Immature natural killer cell (primary cell): ENCODE measurements at regions not wholly inside any gene's neighbourhood (a gene's known extent, or its start where the extent isn't known, plus 50 kb on each side); places are given as distances from the start of the nearest gene placed in this dataset.
"Not testable (repeated sequence)": the region's sequence is repeated elsewhere in the genome, so short reads cannot be mapped to it uniquely, and the experiment has no call there.

ENCODE experiments used
- DNase-seq, 3 donors: peaks; one replicate each; pipeline ENCODE4 v3.0.0; 2022; ENCODE audit warnings: mixed read lengths in 1 of 3
- H3K27ac Mint-ChIP-seq, 6 donors: one replicate each; pipeline ENCODE4 v1.8.0; 2020; ENCODE audit warnings: mixed read lengths in 6 of 6, mild to moderate bottlenecking in 5 of 6, inconsistent platforms in 4 of 6, moderate library complexity in 3 of 6
- H3K27me3 Mint-ChIP-seq, 3 donors: one replicate each; pipeline ENCODE4 v1.8.0; 2020 to 2021; ENCODE audit warnings: low read depth in 3 of 3, mild to moderate bottlenecking in 3 of 3, mixed read lengths in 3 of 3, moderate library complexity in 3 of 3, inconsistent platforms in 1 of 3
- H3K36me3 Mint-ChIP-seq, 3 donors: one replicate each; pipeline ENCODE4 v1.8.0; 2020; ENCODE audit warnings: mixed read lengths in 3 of 3, inconsistent platforms in 2 of 3, mild to moderate bottlenecking in 2 of 3
- H3K4me1 Mint-ChIP-seq, 2 donors: one replicate each; pipeline ENCODE4 v1.8.0; 2020; ENCODE audit warnings: inconsistent platforms in 2 of 2, mild to moderate bottlenecking in 2 of 2, mixed read lengths in 2 of 2, moderate library complexity in 1 of 2
- H3K4me3 Mint-ChIP-seq, 5 donors: one replicate each; pipeline ENCODE4 v1.8.0; 2020; ENCODE audit warnings: mild to moderate bottlenecking in 5 of 5, mixed read lengths in 5 of 5, inconsistent platforms in 3 of 5, moderate library complexity in 3 of 5
- H3K9me3 Mint-ChIP-seq, 6 donors: one replicate each; pipeline ENCODE4 v1.8.0; 2020; ENCODE audit warnings: mild to moderate bottlenecking in 6 of 6, mixed read lengths in 6 of 6, inconsistent platforms in 4 of 6, moderate library complexity in 3 of 6

GRCh38 chr2:219737270-219737691 lies 109.9 kb downstream of the SLC4A3 start:
- no peak for DNase-seq
- Mint-ChIP-seq H3K36me3 (no peaks in the 10 kb centered on the region), H3K9me3 (no peaks in the 10 kb centered on the region), H3K27ac (no peak overlapping the region), H3K27me3 (peaks cover 3 to 5% (median 4%) of the 10 kb centered on the region in 3 donors), H3K4me1 (no peaks in the 10 kb centered on the region), H3K4me3 (no peak overlapping the region)

GRCh38 chr2:219739066-219739465 lies 111.6 kb downstream of the SLC4A3 start:
- Mint-ChIP-seq H3K4me3 (no peak overlapping the region), H3K4me1 (no peaks in the 10 kb centered on the region), H3K36me3 (no peaks in the 10 kb centered on the region), H3K9me3 (no peaks in the 10 kb centered on the region), H3K27me3 (peaks cover 0 to 5% (median 2%) of the 10 kb centered on the region in 3 donors), H3K27ac (no peak overlapping the region)
- no peak for DNase-seq

DNA sequence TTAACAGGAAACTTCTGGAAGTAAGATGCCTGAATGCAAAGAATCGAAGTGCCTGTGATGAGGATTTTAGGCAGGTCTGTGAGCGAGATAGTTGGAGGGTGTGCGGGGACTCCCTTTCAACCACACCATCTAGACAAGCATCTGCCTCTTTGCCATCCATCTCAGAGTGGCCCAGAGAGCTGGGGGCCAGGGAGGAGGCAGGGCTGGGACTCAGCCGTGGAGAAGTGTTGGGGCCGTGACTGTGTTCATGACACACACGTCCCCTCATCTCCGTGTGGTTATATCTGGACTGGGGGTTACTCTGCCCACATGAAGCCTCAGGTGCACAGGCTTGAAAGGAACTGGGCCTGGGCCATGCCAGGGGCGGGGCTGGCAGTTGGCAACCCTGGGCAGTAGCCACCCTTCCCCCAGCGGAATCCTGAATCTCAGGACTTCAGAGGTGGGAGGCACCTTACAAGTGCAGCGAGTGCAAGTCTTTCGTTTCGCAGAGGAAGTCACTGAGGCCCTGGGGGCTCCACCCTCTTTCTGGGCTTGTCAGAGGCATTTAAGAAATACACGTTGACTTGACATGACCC lies 112.5 kb downstream of the SLC4A3 start:
- Mint-ChIP-seq H3K27me3 (peaks cover 0 to 5% (median 2%) of the 10 kb centered on the region in 3 donors), H3K36me3 (no peaks in the 10 kb centered on the region), H3K27ac (no peak overlapping the region), H3K4me3 (no peak overlapping the region), H3K4me1 (no peaks in the 10 kb centered on the region), H3K9me3 (no peaks in the 10 kb centered on the region)
- DNase-seq = no peak

DNA sequence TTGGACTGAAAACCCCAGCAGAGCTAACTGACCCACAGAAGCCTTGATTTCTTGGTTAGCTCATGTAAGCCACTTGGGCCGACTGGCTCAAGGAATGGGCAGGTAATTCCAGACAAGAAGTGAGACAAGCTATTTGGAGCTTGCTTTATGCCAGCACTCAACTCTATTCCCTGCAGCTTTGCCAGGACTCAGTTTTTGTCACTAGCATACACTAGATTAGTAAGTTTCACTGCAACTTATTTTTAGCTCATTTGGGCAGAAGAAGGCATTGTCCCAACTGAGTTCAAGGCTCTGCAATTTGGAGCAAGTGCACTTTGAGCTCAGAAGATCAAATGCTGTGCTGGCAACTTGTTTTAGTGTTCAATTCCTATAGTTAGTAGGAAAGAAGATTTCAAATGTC lies 116.1 kb downstream of the SLC4A3 start:
- peaks cover 0 to 5% (median 0%) of the 10 kb centered on the region in 3 donors for H3K27me3 Mint-ChIP-seq
- DNase-seq = no peak
- H3K27ac Mint-ChIP-seq = no peak overlapping the region
- no peak overlapping the region for H3K4me3 Mint-ChIP-seq
- no peaks in the 10 kb centered on the region for H3K4me1 Mint-ChIP-seq
- no peaks in the 10 kb centered on the region for H3K9me3 Mint-ChIP-seq
- H3K36me3 Mint-ChIP-seq = no peaks in the 10 kb centered on the region

GRCh38 chr2:219744066-219744465 lies 116.6 kb downstream of the SLC4A3 start:
- Mint-ChIP-seq H3K36me3 (no peaks in the 10 kb centered on the region), H3K27ac (no peak overlapping the region), H3K4me3 (no peak overlapping the region)

DNA sequence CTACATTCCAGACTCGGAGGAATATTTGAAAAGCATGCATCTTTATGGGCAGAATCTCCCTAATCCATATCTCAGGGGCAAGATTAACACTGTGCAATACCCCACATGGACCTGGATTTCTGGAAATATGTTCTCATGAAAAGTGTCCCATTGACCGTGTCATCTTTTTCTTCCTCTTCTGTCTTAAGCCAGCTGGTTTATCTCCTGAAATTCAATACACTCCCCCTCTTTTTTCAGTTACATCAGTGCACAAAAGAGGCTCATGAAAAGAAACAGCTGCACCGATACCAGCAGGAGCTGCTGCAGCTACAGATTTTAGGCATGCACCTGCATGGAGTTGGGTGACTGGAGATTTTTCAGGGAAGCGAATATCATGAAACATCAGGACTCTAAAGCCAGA lies 117.2 kb downstream of the SLC4A3 start:
- Mint-ChIP-seq H3K27me3 (no peaks in the 10 kb centered on the region), H3K4me1 (no peaks in the 10 kb centered on the region), H3K36me3 (no peaks in the 10 kb centered on the region), H3K4me3 (no peak overlapping the region), H3K9me3 (no peaks in the 10 kb centered on the region), H3K27ac (no peak overlapping the region)
- DNase-seq = no peak

More at GRCh38 chr2:219744066-219744465, 116.6 kb downstream of the SLC4A3 start:
- no peak for DNase-seq
- Mint-ChIP-seq H3K9me3 (no peaks in the 10 kb centered on the region), H3K4me1 (no peaks in the 10 kb centered on the region), H3K27me3 (peaks cover 0 to 4% (median 0%) of the 10 kb centered on the region in 3 donors)

DNA sequence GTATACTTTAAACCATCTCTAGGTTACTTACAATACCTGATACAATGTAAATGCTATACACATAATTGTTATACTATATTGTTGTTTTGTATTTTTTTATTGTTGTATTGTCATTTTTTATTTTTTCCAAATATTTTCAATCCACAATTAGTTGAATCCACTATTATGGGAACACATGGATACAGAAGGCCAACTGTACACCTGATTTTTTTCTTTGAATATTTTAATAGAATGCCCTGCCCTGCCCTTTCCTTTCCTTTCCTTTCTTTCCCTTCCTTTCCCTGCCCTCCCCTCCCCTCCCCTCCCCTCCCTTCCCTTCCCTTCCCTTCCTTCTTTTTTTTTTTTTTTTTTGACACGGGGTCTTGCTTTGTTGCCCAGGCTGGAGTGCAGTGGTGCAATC lies 120.2 kb downstream of the SLC4A3 start:
- Mint-ChIP-seq H3K27ac (no peak overlapping the region), H3K4me3 (no peak overlapping the region), H3K4me1 (no peaks in the 10 kb centered on the region), H3K27me3 (peaks cover 0 to 4% (median 2%) of the 10 kb centered on the region in 3 donors), H3K9me3 (no peaks in the 10 kb centered on the region), H3K36me3 (no peaks in the 10 kb centered on the region)
- no peak for DNase-seq

DNA sequence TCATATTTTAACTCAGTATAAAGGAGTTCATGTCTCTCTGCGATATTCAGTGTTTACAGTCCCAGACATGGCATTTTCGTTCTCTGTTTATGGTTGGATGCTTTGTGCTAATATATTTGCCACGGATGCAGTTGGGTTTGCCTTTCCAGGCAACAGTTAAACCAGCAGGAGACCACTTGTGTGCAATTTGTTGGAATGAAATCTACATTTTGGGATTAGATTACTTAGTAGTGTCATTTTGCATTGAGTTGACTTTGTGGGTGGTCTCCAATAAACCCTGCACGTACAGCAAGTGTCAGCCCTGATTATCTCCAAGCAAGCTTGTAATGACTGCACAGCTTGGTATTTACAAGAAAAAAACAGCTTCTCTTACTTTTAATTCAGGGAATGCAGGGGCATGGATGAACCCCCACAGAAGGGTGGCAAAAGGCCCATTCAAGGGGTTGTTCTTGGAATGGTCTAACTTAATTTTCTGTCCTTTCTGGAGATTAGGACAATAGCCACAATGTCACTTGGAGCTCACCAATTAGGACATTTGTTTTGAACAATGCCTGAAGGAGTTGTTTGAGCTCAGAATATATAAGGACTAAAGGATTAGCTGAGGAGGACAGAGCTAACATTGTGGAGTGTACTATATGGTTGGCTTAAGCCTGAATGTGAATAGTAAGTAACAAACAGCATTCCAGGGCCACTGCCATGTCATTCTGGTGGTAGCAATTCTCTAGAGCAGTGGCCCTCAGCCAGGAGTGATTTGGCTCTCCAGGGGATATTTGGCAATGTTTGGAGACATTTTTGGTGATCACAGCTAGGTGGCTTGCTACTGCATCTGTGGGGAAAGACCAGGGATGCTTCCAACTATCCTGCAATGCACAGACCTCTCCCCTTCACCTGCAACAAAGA lies 121.5 kb downstream of the SLC4A3 start:
- H3K27me3 Mint-ChIP-seq = peaks cover 0 to 4% (median 4%) of the 10 kb centered on the region in 3 donors
- no peak overlapping the region for H3K4me3 Mint-ChIP-seq
- no peak overlapping the region for H3K27ac Mint-ChIP-seq
- no peaks in the 10 kb centered on the region for H3K4me1 Mint-ChIP-seq
- DNase-seq = no peak
- H3K9me3 Mint-ChIP-seq = no peaks in the 10 kb centered on the region
- no peaks in the 10 kb centered on the region for H3K36me3 Mint-ChIP-seq

- not testable (repeated sequence) for H3K4me1 Mint-ChIP-seq, H3K27me3 Mint-ChIP-seq, H3K4me3 Mint-ChIP-seq, DNase-seq, H3K36me3 Mint-ChIP-seq, H3K27ac Mint-ChIP-seq, H3K9me3 Mint-ChIP-seq
Measured at GRCh38 chr2:219751121-219751520, 123.7 kb downstream of the SLC4A3 start.

DNA sequence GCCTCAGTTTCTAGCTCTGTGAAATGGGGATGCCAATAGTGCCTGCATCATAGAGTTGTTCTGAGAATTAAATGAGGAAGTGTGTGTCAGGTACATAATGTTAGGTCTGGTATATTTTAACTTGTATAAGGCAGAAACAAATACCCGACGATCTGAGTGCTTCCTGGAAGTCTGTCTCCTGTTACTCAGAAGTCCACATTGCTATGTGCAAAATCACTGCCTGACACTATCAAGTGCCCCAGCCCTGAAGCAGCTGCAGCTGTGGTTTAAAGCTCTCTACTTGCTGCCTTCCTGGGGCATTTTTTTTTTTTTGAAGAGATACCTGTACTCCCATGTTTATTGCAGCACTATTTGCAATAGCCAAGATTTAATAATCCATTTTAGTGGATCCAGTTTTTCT lies 125.3 kb downstream of the SLC4A3 start:
- H3K4me1 Mint-ChIP-seq = no peaks in the 10 kb centered on the region
- H3K36me3 Mint-ChIP-seq = no peaks in the 10 kb centered on the region
- peaks cover 1 to 4% (median 4%) of the 10 kb centered on the region in 3 donors for H3K27me3 Mint-ChIP-seq
- H3K27ac Mint-ChIP-seq = no peak overlapping the region
- DNase-seq = no peak
- no peak overlapping the region for H3K4me3 Mint-ChIP-seq
- H3K9me3 Mint-ChIP-seq = peaks cover 0 to 2% (median 0%) of the 10 kb centered on the region in 6 donors

DNA sequence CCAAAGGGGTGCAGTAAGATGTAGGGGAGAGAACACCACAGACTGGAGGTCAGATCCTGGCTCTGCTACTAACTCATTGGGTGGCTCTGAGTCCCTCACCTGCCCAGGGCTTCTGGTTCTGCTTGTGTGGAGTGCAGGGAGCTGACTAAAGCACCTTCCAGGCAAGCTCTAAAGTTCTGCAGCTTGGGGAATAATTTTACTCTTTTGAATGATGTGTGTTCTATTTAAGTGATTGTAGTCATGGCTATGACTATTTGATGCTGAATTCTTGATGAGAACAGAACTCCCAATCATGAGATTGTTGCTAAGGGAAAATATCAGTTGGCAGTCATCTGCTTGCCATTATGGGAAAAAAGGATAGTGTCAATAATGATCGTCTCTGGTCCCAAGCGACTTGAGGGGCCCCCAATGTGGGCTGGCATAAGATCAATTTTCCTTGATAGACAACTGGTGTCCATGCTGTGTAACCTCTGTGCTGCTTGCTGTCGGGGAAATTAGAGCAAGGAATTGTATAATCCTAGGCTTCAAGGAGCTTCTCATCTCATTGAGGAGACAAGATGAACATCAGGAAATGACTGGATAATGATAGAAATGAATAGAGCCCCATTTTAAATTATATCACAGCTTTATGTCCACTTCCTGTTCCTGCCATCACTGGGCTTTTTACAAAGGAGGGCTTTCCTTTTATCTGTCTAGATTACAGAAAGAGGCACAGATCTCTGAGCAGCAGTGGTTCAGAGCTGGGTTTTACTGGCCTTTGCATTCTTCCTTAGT lies 131.7 kb downstream of the SLC4A3 start:
- peaks cover 0 to 2% (median 0%) of the 10 kb centered on the region in 6 donors for H3K9me3 Mint-ChIP-seq
- peaks cover 0 to 4% (median 3%) of the 10 kb centered on the region in 3 donors for H3K27me3 Mint-ChIP-seq
- H3K4me1 Mint-ChIP-seq = no peaks in the 10 kb centered on the region
- no peak overlapping the region for H3K27ac Mint-ChIP-seq
- no peaks in the 10 kb centered on the region for H3K36me3 Mint-ChIP-seq
- no peak for DNase-seq
- H3K4me3 Mint-ChIP-seq = no peak overlapping the region

DNA sequence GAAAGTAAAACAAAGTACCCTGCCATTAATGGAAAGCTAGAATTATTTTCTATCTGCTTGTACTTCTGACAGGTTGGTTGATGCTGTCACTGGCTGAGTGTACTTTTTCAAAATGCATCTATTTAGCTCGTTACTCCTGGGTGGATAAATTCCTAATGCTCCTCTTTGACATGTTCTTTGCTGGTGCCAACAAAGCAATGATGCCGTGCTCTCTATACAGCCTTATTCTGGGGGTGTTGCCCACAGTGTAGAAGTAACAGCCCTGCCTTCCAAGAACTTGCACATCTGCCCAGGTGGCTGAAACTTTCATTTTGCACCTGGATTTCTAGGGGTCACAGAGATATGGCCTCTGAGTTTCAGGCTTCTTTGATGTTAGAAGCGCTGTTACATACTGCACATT lies 132.4 kb downstream of the SLC4A3 start:
- Mint-ChIP-seq H3K27me3 (peaks cover 0 to 4% (median 2%) of the 10 kb centered on the region in 3 donors), H3K27ac (no peak overlapping the region), H3K4me1 (no peaks in the 10 kb centered on the region), H3K9me3 (peaks cover 0 to 2% (median 0%) of the 10 kb centered on the region in 6 donors), H3K4me3 (no peak overlapping the region), H3K36me3 (no peaks in the 10 kb centered on the region)
- DNase-seq = no peak

DNA sequence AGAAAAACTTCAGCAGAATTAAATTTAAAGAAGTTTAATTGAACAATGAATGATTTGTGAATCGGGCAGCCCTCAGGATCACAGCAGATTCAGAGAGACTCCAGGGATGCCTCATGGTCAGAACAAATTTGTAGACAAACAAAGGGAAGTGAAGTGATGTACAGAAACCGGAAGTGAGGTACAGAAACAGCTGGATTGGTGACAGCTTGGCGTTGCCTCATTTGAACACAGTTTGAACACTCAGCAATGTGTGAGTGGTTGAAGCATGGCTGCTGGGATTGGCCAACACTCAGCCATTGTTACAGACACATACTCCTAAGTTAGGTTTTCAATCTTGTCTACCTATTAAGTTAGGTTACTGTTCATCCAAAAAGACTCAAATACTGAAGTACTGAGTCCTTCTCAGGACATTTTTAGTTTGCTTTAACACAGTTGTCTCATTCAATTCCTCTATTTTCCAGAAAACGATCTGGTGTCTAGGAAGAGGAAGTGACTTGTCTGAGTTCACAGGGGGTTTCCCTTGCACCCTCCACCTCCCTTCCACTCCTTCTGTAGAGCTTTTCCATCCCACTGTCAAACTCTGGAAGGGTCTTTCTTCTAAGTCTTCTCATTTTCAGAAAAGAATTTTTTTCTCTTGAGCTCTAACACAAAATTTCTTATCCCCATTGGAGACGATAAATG lies 137.9 kb downstream of the SLC4A3 start:
- no peak for DNase-seq
- Mint-ChIP-seq H3K4me1 (no peaks in the 10 kb centered on the region), H3K9me3 (no peaks in the 10 kb centered on the region), H3K27me3 (peaks cover 0 to 7% (median 2%) of the 10 kb centered on the region in 3 donors), H3K4me3 (no peak overlapping the region), H3K27ac (no peak overlapping the region), H3K36me3 (no peaks in the 10 kb centered on the region)
